CD4-positive, alpha-beta T cell treated with Interleukin-4 for 4 hours (primary cell): ENCODE measurements at regions not wholly inside any gene's neighbourhood (a gene's known extent, or its start where the extent isn't known, plus 50 kb on each side); places are given as distances from the start of the nearest gene placed in this dataset.
"Not testable (repeated sequence)": the region's sequence is repeated elsewhere in the genome, so short reads cannot be mapped to it uniquely, and the experiment has no call there.

Experiments
- DNase-seq: peaks from one replicate; pipeline ENCODE4 v3.0.0-alpha.2; 2020

GRCh38 chr3:124142389-124142970, 150.6 kb upstream of the ROPN1 start:
- no peak for DNase-seq

GRCh38 chr3:124143047-124143446, 151.1 kb upstream of the ROPN1 start:
- no peak for DNase-seq

GRCh38 chr3:124144035-124144814, 152.3 kb upstream of the ROPN1 start:
- no peak for DNase-seq

GRCh38 chr3:124147429-124147828, 155.5 kb upstream of the ROPN1 start:
- no peak for DNase-seq

DNA sequence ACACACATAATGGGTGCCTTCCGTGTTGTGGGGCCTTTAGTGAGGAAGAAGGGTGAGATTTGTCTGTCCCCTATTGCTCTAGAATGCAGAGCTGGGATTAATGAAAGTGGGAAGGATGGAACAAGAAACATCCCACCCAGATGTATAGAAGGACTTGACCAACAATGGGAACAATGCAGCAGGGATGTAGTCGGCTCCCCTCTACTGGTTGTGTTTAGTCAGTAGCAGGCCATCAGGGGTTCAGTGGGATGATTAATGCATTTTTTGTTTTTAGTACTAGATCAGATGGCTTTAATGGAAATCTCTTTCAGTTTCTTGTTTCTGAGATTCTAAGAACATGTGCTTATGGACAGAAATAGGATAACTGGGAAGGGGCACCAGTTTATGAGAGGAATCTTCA, 156.0 kb upstream of the ROPN1 start:
- no peak for DNase-seq

DNA sequence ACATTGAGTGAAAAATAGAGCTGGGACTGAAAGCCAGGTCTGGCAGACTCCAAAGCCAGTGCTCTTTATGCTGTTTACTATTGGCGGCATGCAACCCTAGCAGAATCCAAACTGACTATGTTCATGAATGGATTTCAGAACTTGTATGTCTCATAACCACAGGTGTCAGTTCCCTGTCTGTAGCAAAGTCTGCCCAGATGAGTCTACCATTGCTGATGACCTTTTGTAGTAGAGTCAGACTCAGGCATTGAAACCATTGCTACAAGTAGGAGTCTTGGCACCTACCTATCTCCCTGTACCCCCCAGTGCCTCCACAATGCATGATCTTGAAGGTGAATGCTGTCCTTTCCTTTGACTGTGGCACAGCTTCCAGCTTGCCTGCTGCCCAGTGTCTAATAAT, 157.2 kb upstream of the ROPN1 start:
- no peak for DNase-seq

DNA sequence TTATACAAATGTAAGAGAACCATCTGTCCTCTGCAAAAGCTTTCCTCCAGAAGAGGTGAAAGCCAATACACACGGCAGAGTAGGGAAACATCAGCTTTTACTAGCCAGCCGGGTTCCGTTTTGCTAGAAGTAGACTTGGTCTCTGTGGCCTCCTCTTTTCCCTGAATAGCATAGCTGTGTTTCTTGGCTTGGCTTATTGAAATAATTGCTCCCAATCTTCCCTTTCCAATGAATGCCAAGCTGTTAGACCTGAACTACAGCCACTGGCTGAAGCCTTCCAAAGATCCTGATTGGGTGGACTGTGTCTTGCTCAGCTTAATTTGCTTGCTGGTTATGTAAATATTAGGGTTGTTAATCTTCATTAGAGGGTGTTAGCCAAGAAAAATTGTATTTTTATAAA, 157.8 kb upstream of the ROPN1 start:
- no peak for DNase-seq

DNA sequence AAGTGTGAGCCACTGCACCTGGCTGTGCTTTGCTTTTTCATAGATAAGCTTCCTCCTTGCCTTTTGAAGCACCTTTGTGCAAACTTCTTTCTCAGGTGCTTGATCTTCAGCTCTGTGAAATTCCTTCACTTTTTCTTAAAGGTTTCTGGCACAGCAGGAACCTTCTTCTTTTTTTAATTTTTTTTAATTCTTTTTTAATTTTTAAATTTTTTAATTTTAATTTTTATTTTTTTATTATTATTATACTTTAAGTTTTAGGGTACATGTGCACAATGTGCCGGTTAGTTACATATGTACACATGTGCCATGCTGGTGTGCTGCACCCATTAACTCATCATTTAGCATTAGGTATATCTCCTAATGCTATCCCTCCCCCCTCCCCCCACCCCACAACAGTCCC, 161.0 kb upstream of the ROPN1 start:
- DNase-seq = not testable (repeated sequence)

- no peak for DNase-seq
Measured at GRCh38 chr3:124156866-124157712, 165.2 kb upstream of the ROPN1 start.

DNA sequence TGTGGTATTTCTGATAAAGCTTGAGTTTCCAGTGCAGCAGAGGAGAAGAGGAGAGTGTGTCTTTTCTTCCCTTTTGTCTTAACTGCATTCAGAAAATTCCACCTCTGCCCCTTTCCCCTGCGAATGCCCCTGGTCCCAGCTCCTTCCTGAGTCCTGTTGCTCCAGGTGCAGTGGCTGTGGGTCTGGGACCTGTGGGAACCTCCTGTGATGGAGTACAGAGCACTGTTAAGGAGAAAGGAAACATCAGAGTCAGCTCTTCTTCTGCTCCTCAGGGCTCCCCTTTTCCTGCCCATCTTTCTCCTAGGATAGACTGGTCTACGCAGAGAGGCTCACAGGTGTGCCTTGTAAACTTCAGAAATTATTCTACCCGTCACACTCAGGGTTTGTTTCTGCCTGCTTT, 165.8 kb upstream of the ROPN1 start:
- no peak for DNase-seq

- DNase-seq = no peak
Measured at GRCh38 chr3:124158168-124158881, 166.4 kb upstream of the ROPN1 start.

GRCh38 chr3:124161448-124161847, 169.5 kb upstream of the ROPN1 start:
- DNase-seq = no peak

- DNase-seq = no peak
Measured at GRCh38 chr3:124163689-124164088, 171.8 kb upstream of the ROPN1 start.

- no peak for DNase-seq
Measured at GRCh38 chr3:124168271-124168670, 176.3 kb upstream of the ROPN1 start.

DNA sequence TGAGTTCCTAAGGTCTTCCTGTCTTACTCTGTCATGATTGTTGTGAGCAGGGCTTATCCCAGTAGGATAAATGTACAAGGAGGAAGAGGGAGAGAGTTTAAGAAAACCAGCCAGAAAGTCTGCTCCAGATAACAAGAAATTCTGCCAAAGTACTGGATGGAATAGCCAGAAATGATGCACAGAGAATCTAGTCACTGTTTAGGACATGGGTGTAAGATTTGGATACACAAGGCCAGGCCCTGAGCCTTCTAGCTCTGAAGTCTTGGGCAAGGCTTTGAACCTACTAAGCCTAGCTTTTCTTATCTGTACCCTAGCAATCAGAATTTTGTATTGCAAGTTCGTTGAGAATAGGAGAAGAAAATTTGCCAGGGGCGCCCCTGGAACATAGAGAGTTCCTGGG, 180.4 kb upstream of the ROPN1 start:
- no peak for DNase-seq

- no peak for DNase-seq
Measured at GRCh38 chr3:124172816-124173215, 180.9 kb upstream of the ROPN1 start.

DNA sequence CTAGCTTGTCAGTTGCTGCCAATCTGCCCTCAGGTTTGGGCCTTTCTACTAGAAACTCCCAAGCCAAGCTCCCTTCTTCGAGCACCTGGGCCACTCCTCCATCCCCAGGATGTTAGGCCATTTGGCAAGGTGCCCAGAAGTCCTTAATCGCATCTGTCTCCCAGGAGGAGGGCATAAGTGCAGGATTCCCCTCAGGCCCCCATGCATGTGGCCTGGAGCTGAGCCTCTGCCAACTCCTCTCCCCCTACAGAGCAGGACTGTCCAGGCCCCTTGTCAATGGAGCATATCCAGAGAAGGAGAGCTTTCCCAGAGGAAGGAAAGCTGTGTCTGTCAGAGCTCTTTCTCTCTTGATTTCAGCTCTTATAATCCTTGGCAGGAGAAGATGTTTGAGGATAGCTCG, 182.6 kb upstream of the ROPN1 start:
- DNase-seq = no peak

- DNase-seq = no peak
Measured at GRCh38 chr3:124174910-124175874, 183.3 kb upstream of the ROPN1 start.

DNA sequence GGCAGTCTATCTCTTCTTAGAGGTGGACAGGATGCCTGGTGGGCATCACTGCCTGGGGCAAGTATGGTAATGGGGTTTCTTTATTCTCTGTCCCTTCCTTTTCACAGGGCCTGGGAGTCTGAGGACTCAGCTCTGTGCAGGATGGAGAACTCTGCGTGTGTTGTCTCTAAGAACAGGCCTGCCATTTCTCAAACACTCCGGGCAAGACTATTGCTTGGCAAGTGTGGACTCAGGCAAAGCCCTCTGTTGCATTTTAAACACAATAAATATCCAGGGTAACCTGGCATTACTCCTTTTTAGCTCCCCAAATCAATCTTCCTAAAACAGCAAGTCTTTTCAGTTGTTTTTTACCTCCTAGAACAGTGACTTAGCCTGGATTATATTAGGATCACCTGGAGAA, 185.1 kb upstream of the ROPN1 start:
- DNase-seq = no peak

DNA sequence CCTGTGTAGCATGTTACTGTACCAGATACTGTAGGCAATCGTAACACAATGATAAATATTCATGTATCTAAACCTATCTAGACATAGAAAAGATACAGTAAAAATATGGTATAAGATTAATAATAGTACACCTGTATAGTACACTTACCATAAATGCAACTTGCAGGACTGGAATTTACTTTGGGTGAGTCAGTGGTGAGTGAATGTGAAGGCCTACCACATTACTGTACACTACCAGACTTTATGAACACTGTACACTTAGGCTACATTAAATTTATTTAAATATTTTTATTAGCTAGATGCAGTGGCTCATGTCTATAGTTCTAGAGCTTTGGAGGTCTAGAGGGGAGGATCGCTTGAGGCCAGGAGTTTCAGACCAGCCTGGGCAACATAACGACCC, 186.6 kb upstream of the ROPN1 start:
- no peak for DNase-seq

GRCh38 chr3:124200407-124200806, 208.5 kb upstream of the ROPN1 start:
- DNase-seq = no peak

DNA sequence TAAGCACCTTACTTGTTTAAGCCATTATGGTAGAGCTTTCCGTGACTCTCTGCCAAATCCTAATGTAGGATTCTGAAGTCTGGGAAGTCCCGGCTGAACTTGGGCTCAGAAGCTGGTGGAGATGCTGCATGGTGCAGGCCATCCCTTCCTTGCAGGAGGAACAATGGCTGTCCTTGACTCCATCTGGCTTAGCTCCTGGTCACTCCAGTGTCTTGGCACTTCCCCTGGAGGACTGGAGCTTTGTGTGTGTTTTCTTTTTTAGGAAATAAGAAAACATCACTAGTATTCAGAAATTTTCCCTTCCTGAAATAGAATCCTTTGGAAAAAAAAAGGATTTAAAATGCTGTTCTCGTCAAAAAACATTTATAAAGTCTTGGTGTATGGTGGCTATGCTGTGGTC, 209.3 kb upstream of the ROPN1 start:
- DNase-seq = no peak
